ENCODE measurements at regions not wholly inside any gene's neighbourhood (a gene's known extent, or its start where the extent isn't known, plus 50 kb on each side); places are given as distances from the start of the nearest gene placed in this dataset.

- TF ChIP-seq, protein P1, sequence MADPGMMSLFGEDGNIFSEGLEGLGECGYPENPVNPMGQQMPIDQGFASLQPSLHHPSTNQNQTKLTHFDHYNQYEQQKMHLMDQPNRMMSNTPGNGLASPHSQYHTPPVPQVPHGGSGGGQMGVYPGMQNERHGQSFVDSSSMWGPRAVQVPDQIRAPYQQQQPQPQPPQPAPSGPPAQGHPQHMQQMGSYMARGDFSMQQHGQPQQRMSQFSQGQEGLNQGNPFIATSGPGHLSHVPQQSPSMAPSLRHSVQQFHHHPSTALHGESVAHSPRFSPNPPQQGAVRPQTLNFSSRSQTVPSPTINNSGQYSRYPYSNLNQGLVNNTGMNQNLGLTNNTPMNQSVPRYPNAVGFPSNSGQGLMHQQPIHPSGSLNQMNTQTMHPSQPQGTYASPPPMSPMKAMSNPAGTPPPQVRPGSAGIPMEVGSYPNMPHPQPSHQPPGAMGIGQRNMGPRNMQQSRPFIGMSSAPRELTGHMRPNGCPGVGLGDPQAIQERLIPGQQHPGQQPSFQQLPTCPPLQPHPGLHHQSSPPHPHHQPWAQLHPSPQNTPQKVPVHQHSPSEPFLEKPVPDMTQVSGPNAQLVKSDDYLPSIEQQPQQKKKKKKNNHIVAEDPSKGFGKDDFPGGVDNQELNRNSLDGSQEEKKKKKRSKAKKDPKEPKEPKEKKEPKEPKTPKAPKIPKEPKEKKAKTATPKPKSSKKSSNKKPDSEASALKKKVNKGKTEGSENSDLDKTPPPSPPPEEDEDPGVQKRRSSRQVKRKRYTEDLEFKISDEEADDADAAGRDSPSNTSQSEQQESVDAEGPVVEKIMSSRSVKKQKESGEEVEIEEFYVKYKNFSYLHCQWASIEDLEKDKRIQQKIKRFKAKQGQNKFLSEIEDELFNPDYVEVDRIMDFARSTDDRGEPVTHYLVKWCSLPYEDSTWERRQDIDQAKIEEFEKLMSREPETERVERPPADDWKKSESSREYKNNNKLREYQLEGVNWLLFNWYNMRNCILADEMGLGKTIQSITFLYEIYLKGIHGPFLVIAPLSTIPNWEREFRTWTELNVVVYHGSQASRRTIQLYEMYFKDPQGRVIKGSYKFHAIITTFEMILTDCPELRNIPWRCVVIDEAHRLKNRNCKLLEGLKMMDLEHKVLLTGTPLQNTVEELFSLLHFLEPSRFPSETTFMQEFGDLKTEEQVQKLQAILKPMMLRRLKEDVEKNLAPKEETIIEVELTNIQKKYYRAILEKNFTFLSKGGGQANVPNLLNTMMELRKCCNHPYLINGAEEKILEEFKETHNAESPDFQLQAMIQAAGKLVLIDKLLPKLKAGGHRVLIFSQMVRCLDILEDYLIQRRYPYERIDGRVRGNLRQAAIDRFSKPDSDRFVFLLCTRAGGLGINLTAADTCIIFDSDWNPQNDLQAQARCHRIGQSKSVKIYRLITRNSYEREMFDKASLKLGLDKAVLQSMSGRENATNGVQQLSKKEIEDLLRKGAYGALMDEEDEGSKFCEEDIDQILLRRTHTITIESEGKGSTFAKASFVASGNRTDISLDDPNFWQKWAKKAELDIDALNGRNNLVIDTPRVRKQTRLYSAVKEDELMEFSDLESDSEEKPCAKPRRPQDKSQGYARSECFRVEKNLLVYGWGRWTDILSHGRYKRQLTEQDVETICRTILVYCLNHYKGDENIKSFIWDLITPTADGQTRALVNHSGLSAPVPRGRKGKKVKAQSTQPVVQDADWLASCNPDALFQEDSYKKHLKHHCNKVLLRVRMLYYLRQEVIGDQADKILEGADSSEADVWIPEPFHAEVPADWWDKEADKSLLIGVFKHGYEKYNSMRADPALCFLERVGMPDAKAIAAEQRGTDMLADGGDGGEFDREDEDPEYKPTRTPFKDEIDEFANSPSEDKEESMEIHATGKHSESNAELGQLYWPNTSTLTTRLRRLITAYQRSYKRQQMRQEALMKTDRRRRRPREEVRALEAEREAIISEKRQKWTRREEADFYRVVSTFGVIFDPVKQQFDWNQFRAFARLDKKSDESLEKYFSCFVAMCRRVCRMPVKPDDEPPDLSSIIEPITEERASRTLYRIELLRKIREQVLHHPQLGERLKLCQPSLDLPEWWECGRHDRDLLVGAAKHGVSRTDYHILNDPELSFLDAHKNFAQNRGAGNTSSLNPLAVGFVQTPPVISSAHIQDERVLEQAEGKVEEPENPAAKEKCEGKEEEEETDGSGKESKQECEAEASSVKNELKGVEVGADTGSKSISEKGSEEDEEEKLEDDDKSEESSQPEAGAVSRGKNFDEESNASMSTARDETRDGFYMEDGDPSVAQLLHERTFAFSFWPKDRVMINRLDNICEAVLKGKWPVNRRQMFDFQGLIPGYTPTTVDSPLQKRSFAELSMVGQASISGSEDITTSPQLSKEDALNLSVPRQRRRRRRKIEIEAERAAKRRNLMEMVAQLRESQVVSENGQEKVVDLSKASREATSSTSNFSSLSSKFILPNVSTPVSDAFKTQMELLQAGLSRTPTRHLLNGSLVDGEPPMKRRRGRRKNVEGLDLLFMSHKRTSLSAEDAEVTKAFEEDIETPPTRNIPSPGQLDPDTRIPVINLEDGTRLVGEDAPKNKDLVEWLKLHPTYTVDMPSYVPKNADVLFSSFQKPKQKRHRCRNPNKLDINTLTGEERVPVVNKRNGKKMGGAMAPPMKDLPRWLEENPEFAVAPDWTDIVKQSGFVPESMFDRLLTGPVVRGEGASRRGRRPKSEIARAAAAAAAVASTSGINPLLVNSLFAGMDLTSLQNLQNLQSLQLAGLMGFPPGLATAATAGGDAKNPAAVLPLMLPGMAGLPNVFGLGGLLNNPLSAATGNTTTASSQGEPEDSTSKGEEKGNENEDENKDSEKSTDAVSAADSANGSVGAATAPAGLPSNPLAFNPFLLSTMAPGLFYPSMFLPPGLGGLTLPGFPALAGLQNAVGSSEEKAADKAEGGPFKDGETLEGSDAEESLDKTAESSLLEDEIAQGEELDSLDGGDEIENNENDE (IDR thresholded peaks at IDR 0.05; ENCODE audit: insufficient replicate concordance, low read length) = no peak
- TF ChIP-seq RBBP5 (IDR thresholded peaks at IDR 0.05; ENCODE audit: borderline replicate concordance, low read depth, low read length) (no peak), GABPA (IDR thresholded peaks at IDR 0.05; ENCODE audit: borderline replicate concordance, insufficient read depth, low read length) (no peak), BACH1 (IDR thresholded peaks at IDR 0.05; ENCODE audit: low read length) (no peak), TBP (IDR thresholded peaks at IDR 0.05; ENCODE audit: low read depth, low read length) (no peak), SIRT6 (IDR thresholded peaks at IDR 0.05; ENCODE audit: low read length) (no peak), NRF1 (IDR thresholded peaks at IDR 0.05; ENCODE audit: low read depth, low read length) (no peak), SP1 (IDR thresholded peaks at IDR 0.05; ENCODE audit: low read depth, low read length) (no peak), PHF8 (conservative IDR thresholded peaks at IDR 0.05; ENCODE audit: low read depth, low read length) (no peak), SAP30 (IDR thresholded peaks at IDR 0.05; ENCODE audit: insufficient read depth, insufficient replicate concordance, low read length) (no peak), SIN3A (conservative IDR thresholded peaks at IDR 0.05 in 1 of 2, IDR thresholded peaks at IDR 0.05 in 1 of 2; ENCODE audit: low read depth in 1 of 2, low read length in 2 of 2) (no peak)
These were observed 172.5 kb downstream of the UXS1 start (continued) for GRCh38 chr2:106021662-106022028.

All from H1 (cell line).